GM13976 (cell line): ENCODE measurements at regions not wholly inside any gene's neighbourhood (a gene's known extent, or its start where the extent isn't known, plus 50 kb on each side); places are given as distances from the start of the nearest gene placed in this dataset.

Experiments
- DNase-seq: peaks from one replicate; pipeline ENCODE4 v3.0.0; 2012; ENCODE audit warnings: low spot score
- in situ Hi-C: fragments of 300-500 bp; cut with MboI; formaldehyde crosslinking; loops from one replicate; pipeline ENCODE4 v1.12.0; 2022; ENCODE audit warnings: low sequenced_read_pairs, mixed read lengths, inconsistent platforms; ENCODE audit not compliant: unreplicated experiment
- TF ChIP-seq, protein P1 (sequence below): IDR thresholded peaks from 2 replicates; pipeline ENCODE4 v1.5.1; 2012; ENCODE audit warnings: borderline replicate concordance, mild to moderate bottlenecking; ENCODE audit not compliant: insufficient read depth; ENCODE audit errors: extremely low read depth, missing control alignments, control extremely low read depth

DNA sequence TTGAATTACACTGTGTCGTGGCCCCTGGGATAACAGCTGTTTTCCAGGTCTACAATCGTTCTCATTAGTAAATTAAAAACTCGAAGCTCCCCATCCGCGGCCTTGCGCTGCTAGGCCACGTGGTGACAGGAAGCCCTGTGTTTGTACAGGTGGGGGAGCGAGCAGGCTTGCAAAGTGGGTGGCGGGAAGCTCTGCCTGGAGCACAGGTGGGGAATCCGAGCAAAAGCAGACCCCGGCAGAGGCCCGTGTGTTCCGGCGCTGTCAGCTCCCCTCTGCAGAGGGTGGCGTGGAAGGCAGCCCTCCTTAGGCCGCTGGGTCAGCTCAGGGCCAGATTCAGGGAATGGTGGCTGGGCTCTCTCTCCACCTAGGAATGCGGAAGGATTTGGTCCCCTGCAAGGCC lies 59.5 kb upstream of the ERCC6L2 start:
- in situ Hi-C loops, result no loop called here
- no peak for DNase-seq
- TF ChIP-seq, protein P1, sequence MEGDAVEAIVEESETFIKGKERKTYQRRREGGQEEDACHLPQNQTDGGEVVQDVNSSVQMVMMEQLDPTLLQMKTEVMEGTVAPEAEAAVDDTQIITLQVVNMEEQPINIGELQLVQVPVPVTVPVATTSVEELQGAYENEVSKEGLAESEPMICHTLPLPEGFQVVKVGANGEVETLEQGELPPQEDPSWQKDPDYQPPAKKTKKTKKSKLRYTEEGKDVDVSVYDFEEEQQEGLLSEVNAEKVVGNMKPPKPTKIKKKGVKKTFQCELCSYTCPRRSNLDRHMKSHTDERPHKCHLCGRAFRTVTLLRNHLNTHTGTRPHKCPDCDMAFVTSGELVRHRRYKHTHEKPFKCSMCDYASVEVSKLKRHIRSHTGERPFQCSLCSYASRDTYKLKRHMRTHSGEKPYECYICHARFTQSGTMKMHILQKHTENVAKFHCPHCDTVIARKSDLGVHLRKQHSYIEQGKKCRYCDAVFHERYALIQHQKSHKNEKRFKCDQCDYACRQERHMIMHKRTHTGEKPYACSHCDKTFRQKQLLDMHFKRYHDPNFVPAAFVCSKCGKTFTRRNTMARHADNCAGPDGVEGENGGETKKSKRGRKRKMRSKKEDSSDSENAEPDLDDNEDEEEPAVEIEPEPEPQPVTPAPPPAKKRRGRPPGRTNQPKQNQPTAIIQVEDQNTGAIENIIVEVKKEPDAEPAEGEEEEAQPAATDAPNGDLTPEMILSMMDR, result no peak

DNA sequence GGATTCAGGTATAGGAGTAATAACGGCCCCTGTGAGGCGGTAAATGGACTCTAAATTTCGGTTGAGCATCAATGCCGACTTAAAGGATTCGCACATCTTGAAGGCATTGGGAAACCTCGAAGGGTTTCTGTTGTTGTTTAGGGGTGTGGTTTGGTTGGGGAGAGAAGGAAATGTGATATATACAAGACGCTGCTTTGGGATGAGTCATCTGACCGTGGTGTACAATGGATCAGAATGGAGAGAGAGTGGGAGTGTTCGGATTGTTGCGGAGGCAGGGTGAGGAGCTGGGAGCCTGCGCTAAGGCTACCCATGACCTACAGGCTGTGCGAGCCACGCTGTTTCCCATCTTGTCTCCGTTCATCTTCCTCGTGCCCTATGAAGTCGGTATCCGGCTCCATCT lies 60.4 kb upstream of the ERCC6L2 start:
- TF ChIP-seq, protein P1, result no peak
- in situ Hi-C loops, result no loop called here
- no peak for DNase-seq

DNA sequence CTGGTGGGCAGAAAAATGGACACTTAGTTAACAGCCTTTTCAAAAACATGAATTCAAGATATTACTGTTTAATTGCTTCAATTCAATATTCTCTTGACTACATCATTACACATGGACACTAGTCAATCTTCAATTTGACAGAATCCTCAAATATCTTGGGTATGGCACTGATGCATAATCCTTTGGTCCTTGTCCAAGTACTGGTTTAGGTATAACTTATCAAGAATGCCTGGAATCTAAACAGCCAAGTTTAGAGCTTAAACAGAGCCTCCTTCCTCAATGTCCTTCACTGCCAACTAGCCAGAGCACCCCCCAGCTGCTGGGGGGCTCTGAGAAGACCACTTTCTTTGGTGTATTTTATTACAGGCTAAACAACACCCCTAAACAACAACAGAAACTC lies 61.6 kb upstream of the ERCC6L2 start:
- TF ChIP-seq, protein P1, result no peak
- DNase-seq, result no peak
- in situ Hi-C loops, result no loop called here

DNA sequence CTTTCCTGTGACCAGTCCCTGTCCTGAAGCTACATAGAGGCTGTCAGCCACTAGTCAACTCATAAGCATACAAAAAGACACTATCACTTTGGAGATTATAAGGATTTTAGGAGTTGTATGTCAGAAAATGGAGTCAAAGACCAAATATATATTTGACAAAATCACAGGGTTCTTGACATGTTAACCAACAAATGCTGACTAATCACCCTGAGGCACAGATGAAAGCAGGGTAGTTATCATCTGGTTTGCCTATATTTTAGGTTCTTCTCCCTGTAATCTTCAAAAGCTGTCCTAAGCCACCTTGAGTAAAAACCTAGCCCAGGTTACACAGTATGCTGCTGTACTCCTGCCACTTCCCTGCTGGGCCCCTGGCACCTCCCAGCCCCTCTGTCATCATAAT lies 64.7 kb upstream of the ERCC6L2 start:
- TF ChIP-seq, protein P1, result no peak
- DNase-seq, result no peak
- in situ Hi-C loops, result no loop called here

DNA sequence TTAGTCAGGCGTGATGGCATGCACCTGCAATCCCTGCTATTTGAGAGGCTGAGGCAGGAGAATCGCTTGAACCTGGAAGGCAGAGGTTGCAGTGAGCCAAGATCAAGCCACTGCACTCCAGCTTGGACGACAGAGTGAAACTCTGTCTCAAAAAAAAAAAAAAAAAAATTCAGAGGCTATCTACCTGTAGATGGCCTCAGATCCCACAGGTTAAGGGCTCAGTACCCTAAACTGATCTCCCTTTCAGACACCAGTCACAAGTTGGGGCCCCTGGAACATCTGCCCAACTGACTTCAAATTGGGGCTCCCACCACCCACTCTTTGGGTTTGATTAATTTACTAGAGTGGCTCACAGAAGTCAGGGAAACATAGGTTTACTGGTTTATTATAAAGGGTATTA lies 65.4 kb upstream of the ERCC6L2 start:
- TF ChIP-seq, protein P1, result no peak
- in situ Hi-C loops, result no loop called here
- DNase-seq, result no peak

DNA sequence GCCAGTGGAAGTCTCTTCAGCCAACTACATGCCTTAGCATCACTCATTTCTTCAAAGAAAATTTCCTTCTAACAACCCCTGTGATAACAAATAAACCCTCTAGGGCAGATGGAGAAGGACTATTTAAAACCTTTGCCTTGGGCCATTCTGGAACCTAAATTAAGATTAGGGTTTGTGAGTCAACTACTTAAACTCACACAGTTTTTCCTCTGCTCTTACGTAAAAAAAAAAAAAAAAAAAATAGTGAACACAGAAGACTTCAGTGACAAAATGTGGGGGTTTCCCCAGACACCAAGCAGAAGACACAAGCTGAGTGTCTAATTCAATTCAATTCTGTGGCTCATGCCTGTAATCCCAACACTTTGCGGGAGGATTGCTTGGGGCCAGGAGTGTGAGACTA lies 65.8 kb upstream of the ERCC6L2 start:
- TF ChIP-seq, protein P1, result no peak
- in situ Hi-C loops, result no loop called here
- no peak for DNase-seq

DNA sequence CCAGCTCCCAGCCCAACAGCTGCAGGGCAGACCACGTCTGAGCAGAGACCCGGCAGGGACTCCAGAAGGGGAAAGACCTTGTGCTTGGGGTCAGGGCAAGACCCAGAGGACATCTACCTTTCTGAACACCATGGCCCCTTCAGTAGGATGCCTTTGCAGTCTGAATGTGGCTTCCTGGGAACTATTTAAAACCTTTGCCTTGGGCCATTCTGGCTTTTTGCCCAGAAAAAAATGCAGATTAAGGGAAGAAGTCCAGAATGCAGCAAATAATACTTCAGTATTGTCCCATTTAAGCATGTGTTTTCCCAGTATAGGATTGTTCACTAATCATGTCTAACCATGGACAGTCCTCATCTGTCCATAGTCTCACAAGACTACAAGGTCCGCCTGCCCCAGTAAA lies 67.5 kb upstream of the ERCC6L2 start:
- no peak for DNase-seq
- TF ChIP-seq, protein P1, result no peak
- in situ Hi-C loops, result no loop called here
